ENCODE measurements at regions not wholly inside any gene's neighbourhood (a gene's known extent, or its start where the extent isn't known, plus 50 kb on each side); places are given as distances from the start of the nearest gene placed in this dataset.

DNA sequence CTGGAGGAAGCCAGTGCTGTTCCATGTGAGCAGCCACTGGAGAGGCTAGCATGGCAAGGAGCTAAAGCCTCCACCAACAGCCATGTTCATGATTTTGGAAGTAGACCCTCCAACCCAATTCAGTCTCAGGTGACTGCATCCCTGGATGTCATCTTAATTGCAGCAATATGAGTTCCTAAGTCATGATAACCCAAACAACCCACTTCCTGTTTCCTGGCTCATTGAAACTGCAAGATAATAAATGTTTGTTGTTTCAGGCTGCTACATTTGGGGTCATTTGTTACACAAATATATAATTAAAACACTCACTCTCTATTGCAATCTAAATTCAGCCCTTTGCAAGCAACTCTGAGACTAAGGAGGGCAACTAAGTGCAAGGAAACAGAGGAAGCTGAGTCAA, 62.4 kb upstream of the SLC24A5 start:
- Histone ChIP-seq H3K9ac (ENCODE audit: low read length) (no peak overlapping the region), H3K4me1 (ENCODE audit: control insufficient read depth in 1 of 2, insufficient read depth in 2 of 2, low read length in 2 of 2) (no peaks in the 10 kb centered on the region), H3K4ac (ENCODE audit: low read depth, low read length) (no peak overlapping the region), H3K79me1 (ENCODE audit: low read length) (no peaks in the 10 kb centered on the region), H3K4me2 (ENCODE audit: low read length) (no peak overlapping the region), H2AFZ (ENCODE audit: insufficient read depth, low read length, poor library complexity) (no peak overlapping the region), H2BK5ac (ENCODE audit: low read depth, low read length, poor library complexity) (no peak overlapping the region), H3K14ac (ENCODE audit: low read length) (no peak overlapping the region), H3K27me3 (ENCODE audit: insufficient read depth, low read length) (no peaks in the 10 kb centered on the region), H3K27ac (ENCODE audit: low read depth, low read length) (no peak overlapping the region), H3K36me3 (ENCODE audit: control insufficient read depth in 1 of 2, insufficient read depth in 2 of 2, low read length in 2 of 2) (no peaks in the 10 kb centered on the region), H3K9me3 (ENCODE audit: insufficient read depth, low read depth, low read length) (no peaks in the 10 kb centered on the region), H3K79me2 (ENCODE audit: control insufficient read depth, insufficient read depth, low read length, poor library complexity) (no peaks in the 10 kb centered on the region), H4K91ac (ENCODE audit: low read depth, low read length) (no peak overlapping the region), H4K12ac (ENCODE audit: low read depth, low read length) (no peak overlapping the region), H2AK5ac (ENCODE audit: low read length) (no peak overlapping the region), H3K18ac (ENCODE audit: low read length) (no peak overlapping the region), H3K4me3 (ENCODE audit: low read depth, low read length) (no peak overlapping the region), H3K23ac (ENCODE audit: low read length) (no peak overlapping the region), H2BK120ac (ENCODE audit: insufficient read depth, low read length, poor library complexity) (no peak overlapping the region), H2BK12ac (ENCODE audit: low read length) (no peak overlapping the region), H4K8ac (ENCODE audit: low read depth, low read length) (no peak overlapping the region)
- DNase-seq = no peak

DNA sequence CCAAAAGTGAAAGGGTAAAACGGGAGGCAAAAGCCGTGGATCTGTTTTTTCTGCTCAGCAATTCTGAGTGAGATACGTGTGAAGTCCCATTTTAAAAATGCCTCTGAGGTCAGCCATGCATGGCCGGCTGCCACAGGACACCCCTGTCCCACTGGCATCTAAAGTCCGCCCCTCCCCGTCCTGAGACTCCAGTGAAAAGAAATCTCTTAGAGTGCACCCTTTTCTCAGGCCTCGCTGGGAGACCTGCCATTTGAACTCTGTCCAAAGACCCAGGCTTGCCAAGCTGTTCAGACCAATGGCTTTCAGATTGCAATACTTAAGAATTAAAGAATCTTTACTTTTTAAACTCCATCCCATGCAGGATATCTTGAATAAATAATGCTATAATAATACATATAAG, 61.0 kb upstream of the SLC24A5 start:
- no peaks in the 10 kb centered on the region for H3K27me3 ChIP-seq (ENCODE audit: insufficient read depth, low read length)
- no peak overlapping the region for H2BK12ac ChIP-seq (ENCODE audit: low read length)
- H4K12ac ChIP-seq (ENCODE audit: low read depth, low read length) = no peak overlapping the region
- WGBS (ENCODE audit: extremely low coverage, insufficient coverage, insufficient read length) = no CpG with 5 or more reads among the region's 7 CpGs
- H3K23ac ChIP-seq (ENCODE audit: low read length) = no peak overlapping the region
- H2AK5ac ChIP-seq (ENCODE audit: low read length) = no peak overlapping the region
- no peaks in the 10 kb centered on the region for H3K79me1 ChIP-seq (ENCODE audit: low read length)
- H3K4me3 ChIP-seq (ENCODE audit: low read depth, low read length) = no peak overlapping the region
- no peak overlapping the region for H4K8ac ChIP-seq (ENCODE audit: low read depth, low read length)
- DNase-seq = no peak
- H2BK5ac ChIP-seq (ENCODE audit: low read depth, low read length, poor library complexity) = no peak overlapping the region
- no peaks in the 10 kb centered on the region for H3K79me2 ChIP-seq (ENCODE audit: control insufficient read depth, insufficient read depth, low read length, poor library complexity)
- no peak overlapping the region for H2BK120ac ChIP-seq (ENCODE audit: insufficient read depth, low read length, poor library complexity)
- H3K36me3 ChIP-seq (ENCODE audit: control insufficient read depth in 1 of 2, insufficient read depth in 2 of 2, low read length in 2 of 2) = no peaks in the 10 kb centered on the region
- H3K14ac ChIP-seq (ENCODE audit: low read length) = no peak overlapping the region
- H3K9ac ChIP-seq (ENCODE audit: low read length) = no peak overlapping the region
- H4K91ac ChIP-seq (ENCODE audit: low read depth, low read length) = no peak overlapping the region
- no peak overlapping the region for H3K27ac ChIP-seq (ENCODE audit: low read depth, low read length)
- H3K4me2 ChIP-seq (ENCODE audit: low read length) = no peak overlapping the region
- no peaks in the 10 kb centered on the region for H3K4me1 ChIP-seq (ENCODE audit: control insufficient read depth in 1 of 2, insufficient read depth in 2 of 2, low read length in 2 of 2)
- H3K4ac ChIP-seq (ENCODE audit: low read depth, low read length) = no peak overlapping the region
- no peaks in the 10 kb centered on the region for H3K9me3 ChIP-seq (ENCODE audit: insufficient read depth, low read depth, low read length)
- H3K18ac ChIP-seq (ENCODE audit: low read length) = no peak overlapping the region
- H2AFZ ChIP-seq (ENCODE audit: insufficient read depth, low read length, poor library complexity) = no peak overlapping the region

GRCh38 chr15:48060396-48060795, 60.4 kb upstream of the SLC24A5 start:
- H3K27me3 ChIP-seq (ENCODE audit: insufficient read depth, low read length) = no peaks in the 10 kb centered on the region
- no peak overlapping the region for H4K12ac ChIP-seq (ENCODE audit: low read depth, low read length)
- no peak overlapping the region for H4K8ac ChIP-seq (ENCODE audit: low read depth, low read length)
- no peak overlapping the region for H3K27ac ChIP-seq (ENCODE audit: low read depth, low read length)
- no peak overlapping the region for H3K4me3 ChIP-seq (ENCODE audit: low read depth, low read length)
- H3K4ac ChIP-seq (ENCODE audit: low read depth, low read length) = no peak overlapping the region
- no peak overlapping the region for H3K4me2 ChIP-seq (ENCODE audit: low read length)
- no peak overlapping the region for H2AK5ac ChIP-seq (ENCODE audit: low read length)
- H3K9ac ChIP-seq (ENCODE audit: low read length) = no peak overlapping the region
- no peak overlapping the region for H2BK12ac ChIP-seq (ENCODE audit: low read length)
- H3K4me1 ChIP-seq (ENCODE audit: control insufficient read depth in 1 of 2, insufficient read depth in 2 of 2, low read length in 2 of 2) = no peaks in the 10 kb centered on the region
- no peak overlapping the region for H4K91ac ChIP-seq (ENCODE audit: low read depth, low read length)
- no peak overlapping the region for H3K23ac ChIP-seq (ENCODE audit: low read length)
- no peaks in the 10 kb centered on the region for H3K79me1 ChIP-seq (ENCODE audit: low read length)
- no peak overlapping the region for H2BK5ac ChIP-seq (ENCODE audit: low read depth, low read length, poor library complexity)
- no peaks in the 10 kb centered on the region for H3K9me3 ChIP-seq (ENCODE audit: insufficient read depth, low read depth, low read length)
- no peak for DNase-seq
- no CpG with 5 or more reads among the region's 1 CpG for WGBS (ENCODE audit: extremely low coverage, insufficient coverage, insufficient read length)
- no peaks in the 10 kb centered on the region for H3K36me3 ChIP-seq (ENCODE audit: control insufficient read depth in 1 of 2, insufficient read depth in 2 of 2, low read length in 2 of 2)
- H3K14ac ChIP-seq (ENCODE audit: low read length) = no peak overlapping the region
- no peaks in the 10 kb centered on the region for H3K79me2 ChIP-seq (ENCODE audit: control insufficient read depth, insufficient read depth, low read length, poor library complexity)
- H2AFZ ChIP-seq (ENCODE audit: insufficient read depth, low read length, poor library complexity) = no peak overlapping the region
- no peak overlapping the region for H2BK120ac ChIP-seq (ENCODE audit: insufficient read depth, low read length, poor library complexity)
- H3K18ac ChIP-seq (ENCODE audit: low read length) = no peak overlapping the region

DNA sequence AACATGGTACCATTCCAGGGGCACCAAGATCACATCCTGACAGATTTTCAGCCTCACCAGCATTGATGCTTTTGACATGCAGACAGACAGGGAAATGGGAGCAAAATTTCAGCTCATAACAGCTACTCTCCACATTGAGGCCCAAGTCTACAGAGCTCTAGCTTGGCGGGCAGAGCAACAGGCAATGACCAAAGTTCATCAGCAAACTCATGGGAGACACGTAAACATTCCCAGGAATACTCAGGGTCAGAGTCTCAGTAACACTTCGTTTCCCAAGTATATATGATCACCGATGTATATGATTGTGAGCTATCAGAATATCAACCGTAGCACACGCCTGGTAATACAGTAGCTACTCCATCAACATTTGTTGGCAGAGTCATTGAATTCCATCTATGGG, 59.2 kb upstream of the SLC24A5 start:
- no peak overlapping the region for H4K8ac ChIP-seq (ENCODE audit: low read depth, low read length)
- DNase-seq = no peak
- H3K18ac ChIP-seq (ENCODE audit: low read length) = no peak overlapping the region
- H4K12ac ChIP-seq (ENCODE audit: low read depth, low read length) = no peak overlapping the region
- no peak overlapping the region for H3K4ac ChIP-seq (ENCODE audit: low read depth, low read length)
- no peak overlapping the region for H3K9ac ChIP-seq (ENCODE audit: low read length)
- H3K4me3 ChIP-seq (ENCODE audit: low read depth, low read length) = no peak overlapping the region
- H2AK5ac ChIP-seq (ENCODE audit: low read length) = no peak overlapping the region
- H3K9me3 ChIP-seq (ENCODE audit: insufficient read depth, low read depth, low read length) = peaks cover 3% of the 10 kb centered on the region
- no peaks in the 10 kb centered on the region for H3K27me3 ChIP-seq (ENCODE audit: insufficient read depth, low read length)
- H3K4me1 ChIP-seq (ENCODE audit: control insufficient read depth in 1 of 2, insufficient read depth in 2 of 2, low read length in 2 of 2) = no peaks in the 10 kb centered on the region
- no peaks in the 10 kb centered on the region for H3K79me1 ChIP-seq (ENCODE audit: low read length)
- no peak overlapping the region for H3K14ac ChIP-seq (ENCODE audit: low read length)
- no peaks in the 10 kb centered on the region for H3K79me2 ChIP-seq (ENCODE audit: control insufficient read depth, insufficient read depth, low read length, poor library complexity)
- no peak overlapping the region for H2BK12ac ChIP-seq (ENCODE audit: low read length)
- no peaks in the 10 kb centered on the region for H3K36me3 ChIP-seq (ENCODE audit: control insufficient read depth in 1 of 2, insufficient read depth in 2 of 2, low read length in 2 of 2)
- no peak overlapping the region for H4K91ac ChIP-seq (ENCODE audit: low read depth, low read length)
- H3K23ac ChIP-seq (ENCODE audit: low read length) = no peak overlapping the region
- no CpG with 5 or more reads among the region's 6 CpGs for WGBS (ENCODE audit: extremely low coverage, insufficient coverage, insufficient read length)
- H3K4me2 ChIP-seq (ENCODE audit: low read length) = no peak overlapping the region
- H2BK5ac ChIP-seq (ENCODE audit: low read depth, low read length, poor library complexity) = no peak overlapping the region
- no peak overlapping the region for H2AFZ ChIP-seq (ENCODE audit: insufficient read depth, low read length, poor library complexity)
- H3K27ac ChIP-seq (ENCODE audit: low read depth, low read length) = no peak overlapping the region
- H2BK120ac ChIP-seq (ENCODE audit: insufficient read depth, low read length, poor library complexity) = no peak overlapping the region

Data from trophoblast cell (in vitro differentiated cells and primary cell).